RKO (cell line): ENCODE measurements at regions not wholly inside any gene's neighbourhood (a gene's known extent, or its start where the extent isn't known, plus 50 kb on each side); places are given as distances from the start of the nearest gene placed in this dataset.

Experiments used
- DNase-seq: peaks from one replicate; pipeline ENCODE4 v3.0.0-alpha.2; 2016; ENCODE audit warnings: low spot score

DNA sequence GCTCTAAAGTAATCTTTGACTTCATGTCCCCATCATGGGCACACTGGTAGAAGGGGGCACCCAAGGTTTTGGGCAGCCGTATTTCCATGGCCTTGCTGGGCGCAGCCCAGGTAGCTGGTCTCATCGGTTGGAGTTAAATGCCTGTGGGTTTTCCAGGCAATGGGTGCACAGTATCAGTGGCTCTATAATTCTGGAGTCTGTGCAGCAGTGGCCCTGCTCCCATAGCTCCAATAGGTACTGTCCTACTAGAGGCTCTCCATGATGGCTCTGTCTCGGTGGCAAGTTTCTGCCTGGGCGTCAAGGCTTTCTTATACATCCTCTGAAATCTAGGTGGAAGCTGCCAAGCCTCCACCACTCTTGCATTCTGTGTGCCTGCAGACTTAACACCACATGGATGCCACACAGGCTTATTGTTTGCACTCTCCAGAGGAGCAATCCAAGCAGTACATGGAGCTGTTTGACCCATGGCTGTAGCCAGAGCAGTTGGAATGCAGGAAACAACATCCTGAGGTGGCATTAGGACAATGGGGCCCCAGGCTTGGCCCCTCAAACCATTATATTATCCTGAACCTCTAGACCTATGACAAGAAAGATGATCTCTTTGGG lies 60.5 kb upstream of the UGT8 start:
- no peak for DNase-seq

DNA sequence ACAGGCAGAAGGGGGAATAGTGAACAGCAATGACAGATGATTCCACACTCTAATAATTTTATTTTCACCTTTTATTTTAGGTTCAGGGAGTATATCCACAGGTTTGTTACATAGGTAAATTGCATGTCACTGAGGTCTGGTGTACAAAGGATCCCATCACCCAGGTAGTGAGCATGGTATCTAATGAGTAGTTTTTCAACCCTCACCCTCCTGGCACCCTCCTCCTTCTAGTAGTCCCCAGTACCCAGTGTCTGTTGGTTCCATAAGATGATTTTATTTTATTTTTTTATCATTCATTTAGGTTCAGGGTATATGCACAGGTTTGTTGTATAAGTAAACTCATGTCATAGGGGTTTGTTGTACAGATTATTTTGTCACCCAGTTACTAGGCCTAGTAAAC lies 58.6 kb upstream of the UGT8 start:
- DNase-seq: no peak

DNA sequence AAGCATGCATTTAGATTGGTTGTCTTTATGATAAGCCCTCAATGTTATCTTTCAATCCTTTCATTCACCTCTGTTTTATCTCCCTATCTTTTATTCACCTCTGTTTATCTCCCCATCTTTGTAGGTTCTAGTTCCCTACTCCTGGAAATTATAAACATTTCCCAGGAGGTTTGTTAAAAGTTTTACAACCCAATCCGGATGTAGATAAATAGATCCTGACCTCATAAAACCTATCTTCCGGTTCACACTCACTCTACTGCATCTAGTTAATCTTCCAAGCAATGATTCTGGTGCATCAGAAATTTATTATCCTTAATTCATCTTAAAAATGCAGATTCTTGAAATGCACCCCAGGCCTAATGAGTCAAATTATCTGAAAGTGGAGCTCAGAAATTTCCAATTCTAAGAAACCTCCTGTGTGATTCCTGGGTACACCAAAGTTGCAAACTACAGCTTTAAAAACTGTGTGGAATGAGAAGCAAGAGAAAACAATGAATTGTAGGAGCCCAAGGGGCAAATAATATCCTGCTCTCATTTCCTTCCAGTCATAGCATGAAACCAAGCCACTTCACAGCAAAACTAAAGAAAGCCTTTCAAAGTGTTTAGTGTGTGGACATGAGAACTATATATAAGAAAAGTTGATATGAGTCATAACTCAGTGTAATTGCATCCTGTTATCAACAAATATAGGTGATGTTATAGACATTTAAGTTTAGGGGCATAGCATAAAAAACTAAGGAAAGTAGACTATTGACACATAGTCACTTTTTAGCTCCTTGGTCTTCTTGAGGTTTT lies 51.1 kb upstream of the UGT8 start:
- DNase-seq: no peak
